Lower leg skin (tissue), 3 donors: ENCODE measurements at regions not wholly inside any gene's neighbourhood (a gene's known extent, or its start where the extent isn't known, plus 50 kb on each side); places are given as distances from the start of the nearest gene placed in this dataset.

ENCODE experiments used
- POLR2A ChIP-seq, 2 donors: fragments of 450-650 bp; IDR thresholded peaks; one replicate each; pipeline ENCODE4 v1.6.1; 2016 to 2017; ENCODE audit warnings: antibody characterized with exemption in 2 of 2, mild to moderate bottlenecking in 1 of 2, moderate library complexity in 1 of 2
- TF ChIP-seq, protein P1 (sequence below), 3 donors: fragments of 450-650 bp; IDR thresholded peaks; one replicate each; pipeline ENCODE4 v1.5.1; 2016; ENCODE audit warnings: antibody characterized with exemption in 3 of 3, mild to moderate bottlenecking in 3 of 3, moderate library complexity in 2 of 3

GRCh38 chr7:131654249-131654558 lies 97.8 kb upstream of the PODXL start:
- TF ChIP-seq, protein P1, sequence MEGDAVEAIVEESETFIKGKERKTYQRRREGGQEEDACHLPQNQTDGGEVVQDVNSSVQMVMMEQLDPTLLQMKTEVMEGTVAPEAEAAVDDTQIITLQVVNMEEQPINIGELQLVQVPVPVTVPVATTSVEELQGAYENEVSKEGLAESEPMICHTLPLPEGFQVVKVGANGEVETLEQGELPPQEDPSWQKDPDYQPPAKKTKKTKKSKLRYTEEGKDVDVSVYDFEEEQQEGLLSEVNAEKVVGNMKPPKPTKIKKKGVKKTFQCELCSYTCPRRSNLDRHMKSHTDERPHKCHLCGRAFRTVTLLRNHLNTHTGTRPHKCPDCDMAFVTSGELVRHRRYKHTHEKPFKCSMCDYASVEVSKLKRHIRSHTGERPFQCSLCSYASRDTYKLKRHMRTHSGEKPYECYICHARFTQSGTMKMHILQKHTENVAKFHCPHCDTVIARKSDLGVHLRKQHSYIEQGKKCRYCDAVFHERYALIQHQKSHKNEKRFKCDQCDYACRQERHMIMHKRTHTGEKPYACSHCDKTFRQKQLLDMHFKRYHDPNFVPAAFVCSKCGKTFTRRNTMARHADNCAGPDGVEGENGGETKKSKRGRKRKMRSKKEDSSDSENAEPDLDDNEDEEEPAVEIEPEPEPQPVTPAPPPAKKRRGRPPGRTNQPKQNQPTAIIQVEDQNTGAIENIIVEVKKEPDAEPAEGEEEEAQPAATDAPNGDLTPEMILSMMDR (IDR thresholded peaks at IDR 0.05) = no peak
- TF ChIP-seq POLR2A (IDR thresholded peaks at IDR 0.05) = no peak
